Left ventricle myocardium inferior (tissue), 1 donor: ENCODE measurements at regions not wholly inside any gene's neighbourhood (a gene's known extent, or its start where the extent isn't known, plus 50 kb on each side); places are given as distances from the start of the nearest gene placed in this dataset.

Experiments used
- DNase-seq: peaks from one replicate; pipeline ENCODE4 v3.0.0-alpha.2; 2020
- H3K27ac ChIP-seq: fragments of 200-600 bp; replicated peaks from 2 replicates; pipeline ENCODE4 v1.8.0; 2021
- H3K27me3 ChIP-seq: fragments of 200-600 bp; 2 replicates; pipeline ENCODE4 v1.8.0; 2021; ENCODE audit warnings: low read depth
- H3K36me3 ChIP-seq: fragments of 200-600 bp; 2 replicates; pipeline ENCODE4 v1.8.0; 2021
- H3K4me1 ChIP-seq: fragments of 200-600 bp; 2 replicates; pipeline ENCODE4 v1.8.0; 2021
- H3K4me3 ChIP-seq: fragments of 200-600 bp; 2 replicates; pipeline ENCODE4 v1.8.0; 2021; ENCODE audit warnings: mild to moderate bottlenecking, moderate library complexity
- H3K9me3 ChIP-seq: fragments of 200-600 bp; replicated peaks from 2 replicates; pipeline ENCODE4 v1.8.0; 2021
- CTCF ChIP-seq: fragments of 200-600 bp; IDR thresholded peaks from 2 replicates; pipeline ENCODE4 v1.8.0; 2021; ENCODE audit warnings: antibody characterized with exemption, mild to moderate bottlenecking, borderline replicate concordance
- intact Hi-C: fragments of 100-400 bp; cut with micrococcal nuclease; formaldehyde crosslinking; loops from one replicate; pipeline ENCODE4 v1.11.0; 2022
- donor health status: DM: no; HTN: yes; CAD: no; lungs with severe emphysema.

- no peak overlapping the region for H3K4me3 ChIP-seq
- no peak overlapping the region for H3K27ac ChIP-seq
- no peaks in the 10 kb centered on the region for H3K9me3 ChIP-seq
- H3K36me3 ChIP-seq, result no peaks in the 10 kb centered on the region
- DNase-seq, result no peak
- no peak for TF ChIP-seq CTCF
- H3K27me3 ChIP-seq, result no peaks in the 10 kb centered on the region
- H3K4me1 ChIP-seq, result no peaks in the 10 kb centered on the region
- intact Hi-C loops, result no loop called here
These were observed 1172.4 kb upstream of the PIK3C3 start for GRCh38 chr18:40782453-40783130.

GRCh38 chr18:40769786-40770185, 1185.2 kb upstream of the PIK3C3 start:
- DNase-seq, result no peak
- intact Hi-C loops, result no loop called here
- H3K27me3 ChIP-seq, result no peaks in the 10 kb centered on the region
- H3K27ac ChIP-seq, result no peak overlapping the region
- no peak overlapping the region for H3K4me3 ChIP-seq
- peaks cover 4% of the 10 kb centered on the region for H3K9me3 ChIP-seq
- no peaks in the 10 kb centered on the region for H3K36me3 ChIP-seq
- TF ChIP-seq CTCF, result no peak
- H3K4me1 ChIP-seq, result no peaks in the 10 kb centered on the region

DNA sequence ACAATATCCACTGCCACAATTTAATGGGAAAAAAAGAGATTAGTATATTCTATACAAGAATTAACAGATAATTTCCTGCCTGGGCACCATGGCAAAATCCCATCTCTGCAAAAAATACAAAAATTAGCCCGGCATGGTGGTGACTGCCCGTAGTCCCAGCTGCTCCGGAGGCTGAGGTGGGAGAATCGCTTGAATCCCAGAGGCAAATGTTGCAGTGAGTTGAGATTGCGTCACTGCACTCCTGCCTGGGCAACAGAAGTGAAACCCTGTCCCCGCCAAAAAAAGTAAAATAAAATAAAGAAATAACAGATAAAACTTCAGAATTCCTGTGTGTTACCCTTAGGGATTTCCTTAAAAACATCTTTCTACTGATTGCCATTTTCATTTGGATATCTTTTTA, 1194.8 kb upstream of the PIK3C3 start:
- Histone ChIP-seq H3K9me3 (no peaks in the 10 kb centered on the region), H3K27ac (no peak overlapping the region), H3K4me3 (no peak overlapping the region), H3K36me3 (no peaks in the 10 kb centered on the region), H3K27me3 (no peaks in the 10 kb centered on the region), H3K4me1 (no peaks in the 10 kb centered on the region)
- DNase-seq, result no peak
- no peak for TF ChIP-seq CTCF
- intact Hi-C loops, result no loop called here

DNA sequence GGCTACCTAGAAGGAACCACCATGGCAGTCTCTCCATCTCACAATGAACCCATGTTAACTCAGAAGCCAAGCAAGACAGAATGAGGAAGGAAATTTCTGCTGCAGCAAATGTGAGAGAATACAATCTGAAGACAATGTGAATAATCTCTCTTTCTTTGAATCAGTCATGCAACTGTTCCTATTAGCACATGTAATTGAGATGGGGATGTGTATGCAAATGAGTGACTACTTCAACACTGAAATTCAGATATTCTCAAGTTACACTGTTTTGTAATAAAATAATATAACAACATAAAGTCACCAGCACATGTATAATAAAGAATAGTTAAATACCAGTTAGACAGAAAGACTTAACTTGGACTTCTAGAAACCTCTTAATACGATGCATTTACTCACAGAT, 1200.6 kb upstream of the PIK3C3 start:
- DNase-seq, result no peak

DNA sequence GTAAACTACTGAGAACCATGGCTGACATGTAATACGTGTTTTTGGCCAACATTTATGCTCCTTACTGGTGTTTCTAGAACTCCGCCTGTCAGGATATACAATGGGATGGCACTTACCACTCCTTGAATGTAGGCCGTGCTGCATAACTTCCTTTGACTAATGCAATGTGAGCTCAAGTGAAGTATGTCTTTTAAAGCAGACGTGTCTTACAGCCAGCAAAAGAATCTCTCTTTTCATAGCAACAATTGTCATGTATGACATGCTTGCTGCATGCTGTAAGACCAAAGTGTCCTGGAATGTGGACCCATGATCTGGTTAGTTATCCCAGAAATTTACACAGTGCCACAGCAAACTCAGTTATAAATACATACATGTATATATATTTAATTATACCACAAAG, 1202.7 kb upstream of the PIK3C3 start:
- no peak for TF ChIP-seq CTCF
- Histone ChIP-seq H3K36me3 (no peaks in the 10 kb centered on the region), H3K4me1 (no peaks in the 10 kb centered on the region), H3K9me3 (peaks cover 9% of the 10 kb centered on the region), H3K27me3 (no peaks in the 10 kb centered on the region), H3K27ac (no peak overlapping the region), H3K4me3 (no peak overlapping the region)
- no peak for DNase-seq
- intact Hi-C loops, result no loop called here

More for the DNA sequence above, 1200.6 kb upstream of the PIK3C3 start:
- intact Hi-C loops, result no loop called here
- Histone ChIP-seq H3K9me3 (no peaks in the 10 kb centered on the region), H3K27me3 (no peaks in the 10 kb centered on the region), H3K4me3 (no peak overlapping the region), H3K27ac (no peak overlapping the region), H3K36me3 (no peaks in the 10 kb centered on the region), H3K4me1 (no peaks in the 10 kb centered on the region)
- TF ChIP-seq CTCF, result no peak
